Cardiac muscle cell (in vitro differentiated cells and primary cell): ENCODE measurements at regions not wholly inside any gene's neighbourhood (a gene's known extent, or its start where the extent isn't known, plus 50 kb on each side); places are given as distances from the start of the nearest gene placed in this dataset.

Experiments used
- DNase-seq, 2 donors: peaks; one replicate each; pipeline versions ENCODE4 v3.0.0 to v3.0.0-alpha.2; 2010 to 2017; ENCODE audit warnings: low read depth in 1 of 2, low spot score in 1 of 2
- H3K27ac ChIP-seq: fragments of 200-600 bp; sonication (generic); 2 replicates; pipeline ENCODE4 v1.5.1; 2016
- H3K27me3 ChIP-seq: fragments of 200-600 bp; sonication (generic); 2 replicates; pipeline ENCODE4 v1.6.0; 2016; ENCODE audit warnings: control low read depth
- H3K36me3 ChIP-seq: fragments of 200-600 bp; sonication (generic); 2 replicates; pipeline ENCODE4 v1.5.1; 2016; ENCODE audit warnings: control low read depth
- H3K4me1 ChIP-seq: fragments of 200-600 bp; sonication (generic); 2 replicates; pipeline ENCODE4 v1.8.1; 2017; ENCODE audit warnings: low read depth, mild to moderate bottlenecking, mixed run types
- H3K4me3 ChIP-seq: fragments of 200-600 bp; sonication (generic); 2 replicates; pipeline ENCODE4 v1.5.1; 2016; ENCODE audit warnings: mild to moderate bottlenecking
- H3K9me3 ChIP-seq: fragments of 200-600 bp; sonication (generic); 2 replicates; pipeline ENCODE4 v1.5.1; 2017; ENCODE audit warnings: low read depth, mild to moderate bottlenecking, control low read depth
- TF ChIP-seq, protein P1 (sequence below): IDR thresholded peaks from 2 replicates; pipeline ENCODE4 v1.5.1; 2012; ENCODE audit warnings: low read depth, mild to moderate bottlenecking, low read length

DNA sequence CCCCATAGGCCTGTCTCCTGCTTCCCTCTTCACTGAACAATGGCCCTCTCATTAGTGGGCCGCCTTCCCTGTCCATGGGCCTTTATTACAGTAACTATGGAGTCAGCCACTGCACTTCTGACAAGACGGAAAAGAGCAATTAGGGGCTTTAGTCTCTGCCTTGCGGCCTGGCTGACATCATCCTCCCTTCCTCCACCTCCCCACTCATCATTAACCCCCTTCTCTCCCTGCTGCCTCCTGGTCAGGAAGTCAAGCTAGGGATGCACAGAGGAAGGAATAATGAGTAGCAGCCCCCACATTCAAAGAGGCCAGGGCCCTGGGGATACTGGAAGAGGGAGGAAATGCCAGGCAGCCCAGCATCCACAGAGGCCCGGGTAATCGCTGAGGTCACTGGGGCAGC is 101.6 kb upstream of the PLXNA4 start:
- Histone ChIP-seq H3K4me1 (no peaks in the 10 kb centered on the region), H3K27me3 (no peaks in the 10 kb centered on the region), H3K27ac (no peak overlapping the region), H3K9me3 (no peaks in the 10 kb centered on the region), H3K4me3 (no peak overlapping the region), H3K36me3 (no peaks in the 10 kb centered on the region)
- no peak for DNase-seq
- TF ChIP-seq, protein P1, sequence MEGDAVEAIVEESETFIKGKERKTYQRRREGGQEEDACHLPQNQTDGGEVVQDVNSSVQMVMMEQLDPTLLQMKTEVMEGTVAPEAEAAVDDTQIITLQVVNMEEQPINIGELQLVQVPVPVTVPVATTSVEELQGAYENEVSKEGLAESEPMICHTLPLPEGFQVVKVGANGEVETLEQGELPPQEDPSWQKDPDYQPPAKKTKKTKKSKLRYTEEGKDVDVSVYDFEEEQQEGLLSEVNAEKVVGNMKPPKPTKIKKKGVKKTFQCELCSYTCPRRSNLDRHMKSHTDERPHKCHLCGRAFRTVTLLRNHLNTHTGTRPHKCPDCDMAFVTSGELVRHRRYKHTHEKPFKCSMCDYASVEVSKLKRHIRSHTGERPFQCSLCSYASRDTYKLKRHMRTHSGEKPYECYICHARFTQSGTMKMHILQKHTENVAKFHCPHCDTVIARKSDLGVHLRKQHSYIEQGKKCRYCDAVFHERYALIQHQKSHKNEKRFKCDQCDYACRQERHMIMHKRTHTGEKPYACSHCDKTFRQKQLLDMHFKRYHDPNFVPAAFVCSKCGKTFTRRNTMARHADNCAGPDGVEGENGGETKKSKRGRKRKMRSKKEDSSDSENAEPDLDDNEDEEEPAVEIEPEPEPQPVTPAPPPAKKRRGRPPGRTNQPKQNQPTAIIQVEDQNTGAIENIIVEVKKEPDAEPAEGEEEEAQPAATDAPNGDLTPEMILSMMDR, result no peak

DNA sequence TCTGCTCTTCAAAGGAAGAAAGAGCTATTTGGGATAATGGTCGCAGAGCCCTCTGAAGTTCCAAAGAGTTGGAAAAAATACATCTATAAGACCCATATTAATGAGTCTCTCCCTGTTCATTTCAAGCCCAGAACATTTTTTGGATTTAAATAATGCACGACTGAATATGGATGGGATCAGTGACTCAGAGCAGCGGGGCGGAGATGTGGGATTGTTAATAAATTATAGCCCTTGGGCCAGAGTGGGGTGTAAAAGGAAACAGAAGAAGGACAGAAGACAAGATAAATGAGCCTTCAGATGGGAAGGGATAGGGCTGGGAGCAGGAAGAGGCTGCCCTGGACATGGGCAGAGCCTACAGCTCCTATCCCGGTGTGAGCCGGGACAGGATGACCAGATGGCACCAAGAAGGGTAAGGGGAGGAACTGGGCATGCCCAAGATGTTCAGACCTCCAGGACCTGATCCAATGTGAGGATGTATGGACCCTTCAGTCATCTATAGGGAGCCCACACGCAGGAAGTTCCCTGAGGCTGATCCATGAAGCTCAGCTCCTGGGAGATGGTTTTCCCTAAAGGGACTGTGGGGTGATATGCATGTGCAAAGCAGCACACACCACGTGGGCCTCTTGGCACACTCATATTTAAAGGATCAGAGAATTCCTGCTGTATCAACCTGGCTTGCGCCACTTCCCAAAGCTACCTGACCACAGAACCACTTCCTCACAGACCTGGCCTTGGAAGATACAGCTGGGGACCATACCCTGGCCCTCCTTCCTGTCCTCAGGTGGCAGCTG is 96.1 kb upstream of the PLXNA4 start:
- Histone ChIP-seq H3K27me3 (no peaks in the 10 kb centered on the region), H3K9me3 (no peaks in the 10 kb centered on the region), H3K27ac (no peak overlapping the region), H3K36me3 (no peaks in the 10 kb centered on the region), H3K4me1 (no peaks in the 10 kb centered on the region), H3K4me3 (no peak overlapping the region)
- no peak for DNase-seq
- TF ChIP-seq, protein P1, result no peak

DNA sequence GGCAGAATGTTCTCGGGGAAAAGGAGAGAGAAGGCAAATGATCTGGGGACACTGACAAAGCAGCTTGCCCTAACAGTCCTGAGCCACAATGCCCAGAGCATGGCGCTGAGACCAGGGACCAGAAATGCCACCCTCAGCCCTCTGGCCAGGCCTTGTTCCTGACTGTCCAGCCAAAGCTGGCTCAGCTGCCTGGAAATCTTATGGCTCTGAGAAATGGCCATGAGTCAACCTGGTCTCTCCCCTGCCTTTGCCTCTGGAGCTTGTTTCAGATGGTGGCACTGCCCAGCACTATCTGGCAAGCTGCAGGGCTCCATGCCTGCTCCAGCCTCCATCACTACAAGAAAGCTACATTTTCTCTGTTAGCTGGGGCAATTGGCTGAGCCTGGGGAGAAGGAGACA is 90.5 kb upstream of the PLXNA4 start:
- Histone ChIP-seq H3K4me3 (no peak overlapping the region), H3K27ac (no peak overlapping the region), H3K9me3 (no peaks in the 10 kb centered on the region), H3K36me3 (no peaks in the 10 kb centered on the region), H3K4me1 (no peaks in the 10 kb centered on the region), H3K27me3 (no peaks in the 10 kb centered on the region)
- TF ChIP-seq, protein P1, result no peak
- DNase-seq, result no peak

DNA sequence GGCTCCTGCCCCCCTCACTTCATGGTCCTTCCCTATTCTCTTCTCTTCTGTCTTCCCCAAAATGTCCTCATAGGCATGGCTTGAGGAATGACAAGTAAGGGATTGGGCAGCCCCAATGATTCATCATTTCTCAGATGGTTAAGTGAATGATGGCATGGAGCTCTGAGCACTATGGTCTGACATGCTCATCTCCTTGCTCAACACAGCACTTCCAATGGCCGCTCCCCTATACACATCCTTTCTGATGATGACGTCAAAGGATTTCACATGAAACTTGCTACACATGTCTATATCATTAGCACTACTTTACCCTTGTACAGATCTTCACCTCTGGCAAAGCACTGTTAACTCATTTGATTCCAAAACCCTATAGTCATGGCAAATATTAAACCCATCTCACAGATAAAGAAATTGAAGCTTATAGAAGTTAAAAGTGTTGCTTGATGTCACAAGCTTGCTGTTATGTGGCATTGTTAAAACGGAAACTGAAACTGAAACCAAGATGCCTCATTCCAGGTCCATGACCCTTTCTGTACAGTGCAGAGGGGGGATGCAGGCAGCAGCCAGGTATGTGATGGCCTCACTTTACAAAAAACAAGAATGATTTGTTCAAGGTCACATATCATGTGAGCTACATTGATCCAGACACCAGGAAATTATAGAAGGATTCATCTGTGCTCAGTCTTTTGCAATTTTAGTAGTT is 90.0 kb upstream of the PLXNA4 start:
- Histone ChIP-seq H3K27me3 (no peaks in the 10 kb centered on the region), H3K4me1 (no peaks in the 10 kb centered on the region), H3K9me3 (no peaks in the 10 kb centered on the region), H3K4me3 (no peak overlapping the region), H3K36me3 (no peaks in the 10 kb centered on the region), H3K27ac (no peak overlapping the region)
- TF ChIP-seq, protein P1, result no peak
- DNase-seq, result peak in 1 of 2 donors; percentile 15

DNA sequence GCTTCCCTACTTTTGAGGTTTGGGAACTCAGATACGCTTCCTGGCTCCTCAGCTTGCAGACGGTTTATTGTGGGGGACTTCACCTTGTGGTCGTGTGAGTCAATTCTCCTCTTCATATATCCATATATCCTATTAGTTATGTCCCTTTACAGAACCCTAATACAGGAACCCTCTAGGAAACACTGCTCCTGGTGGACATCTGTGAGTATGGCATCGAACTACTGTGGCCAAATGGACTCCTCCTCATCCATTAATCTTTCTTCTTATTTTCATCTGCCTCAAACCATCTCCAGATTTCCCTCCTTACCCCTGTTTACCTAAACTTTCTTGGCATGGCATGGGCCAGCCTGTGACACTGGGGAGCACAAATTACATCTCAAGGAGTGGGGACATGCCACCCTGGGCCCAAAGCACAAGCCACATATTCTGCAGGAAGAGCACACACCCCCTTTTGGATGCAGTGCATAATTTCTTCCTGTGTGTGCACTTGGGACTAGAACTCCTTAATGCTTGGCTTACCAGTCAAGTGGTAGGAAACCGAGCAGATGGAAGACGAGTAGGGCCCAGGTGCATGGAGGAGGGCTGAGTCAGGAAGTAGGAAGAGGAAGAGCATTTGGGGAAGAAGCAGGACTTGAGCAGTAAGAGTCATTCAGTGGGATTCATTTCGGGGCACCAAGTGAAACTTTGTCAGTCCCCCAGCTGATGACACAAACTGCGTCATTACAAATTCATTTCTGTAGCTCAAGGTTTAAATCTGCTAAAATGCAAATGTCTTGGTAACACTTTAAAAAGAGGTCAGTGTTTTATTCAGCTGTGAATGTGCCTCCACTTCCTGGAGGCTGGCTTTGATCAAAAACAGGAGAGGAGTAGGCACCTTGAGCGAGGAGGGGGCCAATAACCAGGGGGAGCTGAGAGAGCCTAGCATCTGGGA is 80.8 kb upstream of the PLXNA4 start:
- H3K27ac ChIP-seq, result no peak overlapping the region
- no peaks in the 10 kb centered on the region for H3K36me3 ChIP-seq
- H3K27me3 ChIP-seq, result no peaks in the 10 kb centered on the region
- peaks cover 11% of the 10 kb centered on the region for H3K4me1 ChIP-seq
- H3K4me3 ChIP-seq, result no peak overlapping the region
- DNase-seq, result peak; percentile 24 to 41
- H3K9me3 ChIP-seq, result no peaks in the 10 kb centered on the region
- TF ChIP-seq, protein P1, result peak; percentile 57
